ENCODE measurements at regions not wholly inside any gene's neighbourhood (a gene's known extent, or its start where the extent isn't known, plus 50 kb on each side); places are given as distances from the start of the nearest gene placed in this dataset.

DNA sequence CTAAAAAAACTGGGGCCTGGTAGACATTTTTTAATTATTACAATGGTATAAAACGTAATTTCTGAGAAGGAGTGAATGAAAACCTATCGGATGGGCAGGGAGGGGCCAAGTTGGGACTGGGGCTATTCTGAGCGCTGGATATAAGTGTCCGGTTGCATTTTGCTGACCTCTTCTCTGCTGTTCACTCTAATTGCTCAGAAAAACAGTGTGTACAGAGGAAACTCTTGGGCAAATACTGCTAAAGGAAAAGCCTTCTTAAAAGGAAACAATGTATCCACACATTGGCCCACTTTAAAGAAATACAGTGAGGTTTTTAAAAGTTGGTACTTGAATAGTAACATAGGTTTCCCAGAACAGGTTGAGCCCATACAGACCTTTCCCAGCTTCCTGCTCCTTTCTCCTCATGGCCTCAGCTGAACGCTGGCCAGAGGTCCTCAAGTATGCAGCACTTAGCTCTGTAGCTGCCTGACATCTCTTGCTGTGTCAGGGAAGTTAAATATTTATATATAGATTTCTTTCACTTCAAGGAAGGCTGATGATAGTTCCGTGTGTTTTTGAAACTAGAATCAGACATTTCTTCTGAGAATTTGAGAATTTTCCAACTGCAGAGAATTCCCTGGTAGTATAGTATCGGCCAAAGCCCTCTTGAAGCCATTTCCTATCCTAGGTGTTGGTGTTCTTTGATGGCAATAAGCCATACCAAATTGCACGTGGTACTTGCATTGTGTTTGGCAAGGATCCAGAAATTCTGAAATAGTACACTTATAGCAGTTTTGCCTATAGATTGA, 97.1 kb upstream of the SLC4A4 start:
- H3K4me3 ChIP-seq (ENCODE audit: low read depth, low read length), result no peak overlapping the region
- TF ChIP-seq, protein P1, sequence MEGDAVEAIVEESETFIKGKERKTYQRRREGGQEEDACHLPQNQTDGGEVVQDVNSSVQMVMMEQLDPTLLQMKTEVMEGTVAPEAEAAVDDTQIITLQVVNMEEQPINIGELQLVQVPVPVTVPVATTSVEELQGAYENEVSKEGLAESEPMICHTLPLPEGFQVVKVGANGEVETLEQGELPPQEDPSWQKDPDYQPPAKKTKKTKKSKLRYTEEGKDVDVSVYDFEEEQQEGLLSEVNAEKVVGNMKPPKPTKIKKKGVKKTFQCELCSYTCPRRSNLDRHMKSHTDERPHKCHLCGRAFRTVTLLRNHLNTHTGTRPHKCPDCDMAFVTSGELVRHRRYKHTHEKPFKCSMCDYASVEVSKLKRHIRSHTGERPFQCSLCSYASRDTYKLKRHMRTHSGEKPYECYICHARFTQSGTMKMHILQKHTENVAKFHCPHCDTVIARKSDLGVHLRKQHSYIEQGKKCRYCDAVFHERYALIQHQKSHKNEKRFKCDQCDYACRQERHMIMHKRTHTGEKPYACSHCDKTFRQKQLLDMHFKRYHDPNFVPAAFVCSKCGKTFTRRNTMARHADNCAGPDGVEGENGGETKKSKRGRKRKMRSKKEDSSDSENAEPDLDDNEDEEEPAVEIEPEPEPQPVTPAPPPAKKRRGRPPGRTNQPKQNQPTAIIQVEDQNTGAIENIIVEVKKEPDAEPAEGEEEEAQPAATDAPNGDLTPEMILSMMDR (IDR thresholded peaks at IDR 0.05; ENCODE audit: insufficient read depth, low read length, missing control alignments), result no peak
- ChIA-PET CTCF (interaction anchor here (1.0 to 1.9 kb wide), 2 partner anchors 12 to 590 kb away, joined by 3 to 8 read pairs; no protein-coding TSS in a partner anchor), POLR2A (no interaction called here)
- no peak for DNase-seq (ENCODE audit: low read depth, low spot score)

DNA sequence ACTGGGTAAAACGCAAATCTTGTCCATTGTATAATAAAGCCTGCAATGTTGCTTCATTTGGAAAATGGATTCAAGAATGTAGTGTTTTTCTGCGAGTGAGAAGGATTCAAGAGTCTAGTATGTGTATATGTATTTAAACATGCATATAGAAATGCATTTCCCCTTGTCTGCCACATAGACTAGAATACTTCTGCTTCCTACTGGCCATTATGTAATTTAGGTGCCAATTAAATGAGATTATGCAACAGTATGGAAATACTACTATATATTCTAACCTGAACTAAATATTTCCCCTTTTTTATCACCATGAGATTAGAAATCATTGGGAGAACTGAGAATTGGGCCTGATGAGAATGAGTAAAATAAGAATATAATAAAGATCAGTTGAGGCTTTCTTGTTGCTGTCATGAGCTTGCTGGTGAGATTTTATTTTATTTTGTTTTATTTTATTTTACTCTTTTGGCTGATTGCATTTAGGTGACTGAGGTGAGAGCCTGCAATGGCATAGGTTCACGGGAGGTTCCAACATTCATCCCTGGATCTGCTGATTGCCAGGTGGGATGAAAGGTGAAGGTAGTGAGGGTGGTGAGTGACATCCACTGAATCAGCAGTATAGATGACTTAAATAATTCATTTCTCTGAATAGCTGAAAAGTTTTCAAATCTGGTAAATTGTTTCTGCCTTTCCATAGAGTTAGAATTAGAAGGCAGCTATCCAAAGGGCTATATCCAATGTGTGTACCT, 95.6 kb upstream of the SLC4A4 start:
- TF ChIP-seq, protein P1 (IDR thresholded peaks at IDR 0.05; ENCODE audit: insufficient read depth, low read length, missing control alignments), result no peak
- POLR2A ChIA-PET, result no interaction called here
- DNase-seq (ENCODE audit: low read depth, low spot score), result no peak
- CTCF ChIA-PET, result interaction anchor here (1.1 kb wide), 1 partner anchor 481 kb away, joined by 4 read pairs; no protein-coding TSS in a partner anchor
- no peak overlapping the region for H3K4me3 ChIP-seq (ENCODE audit: low read depth, low read length)

DNA sequence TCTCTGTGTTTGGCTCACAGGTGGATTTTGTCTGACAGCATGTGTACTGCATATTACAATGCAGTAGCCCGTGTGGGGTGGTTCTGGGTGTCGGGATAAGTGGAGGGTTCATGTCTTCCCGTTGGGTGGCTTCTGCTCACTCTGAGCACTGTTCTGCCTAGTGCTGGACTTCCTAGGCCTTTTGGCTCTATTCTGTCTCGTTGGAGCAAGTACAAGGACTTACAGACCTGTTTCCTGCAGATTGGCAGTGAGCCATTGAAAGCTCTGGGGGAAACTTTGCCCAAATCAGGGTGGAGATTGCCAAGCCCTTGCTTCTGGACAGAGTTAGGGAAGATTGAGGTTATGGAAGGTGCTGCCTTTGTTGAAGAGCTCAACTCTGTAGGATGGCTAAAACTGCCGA, 91.1 kb upstream of the SLC4A4 start:
- ChIA-PET CTCF (interaction anchor here (1.5 to 2.2 kb wide), 2 partner anchors 18 to 23 kb away, joined by 5 to 11 read pairs; no protein-coding TSS in a partner anchor), POLR2A (no interaction called here)
- TF ChIP-seq, protein P1 (IDR thresholded peaks at IDR 0.05; ENCODE audit: insufficient read depth, low read length, missing control alignments), result no peak
- DNase-seq (ENCODE audit: low read depth, low spot score), result no peak
- H3K4me3 ChIP-seq (ENCODE audit: low read depth, low read length), result no peak overlapping the region

DNA sequence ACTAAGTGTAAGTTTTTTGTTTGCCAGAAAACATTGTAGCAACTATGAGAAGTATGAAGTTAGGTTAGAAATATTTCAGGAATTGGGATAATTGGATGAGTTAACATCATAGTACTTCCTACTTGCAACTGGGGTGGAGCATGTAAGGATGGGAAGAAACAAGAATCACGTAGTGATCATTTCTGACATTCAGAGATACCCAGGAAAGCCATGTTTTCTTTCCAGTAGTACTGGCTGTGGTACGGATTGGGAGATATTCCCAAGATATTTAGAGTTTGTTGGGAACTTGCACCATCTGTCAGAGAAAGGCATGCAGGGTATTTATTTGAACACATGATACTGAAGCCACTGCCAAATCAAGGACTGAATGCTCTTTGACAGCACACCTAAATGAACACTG, 87.6 kb upstream of the SLC4A4 start:
- TF ChIP-seq, protein P1 (IDR thresholded peaks at IDR 0.05; ENCODE audit: insufficient read depth, low read length, missing control alignments), result no peak
- POLR2A ChIA-PET, result interaction anchor here (1.1 kb wide), 1 partner anchor 10 kb away, joined by 4 read pairs; no protein-coding TSS in a partner anchor
- no peak overlapping the region for H3K4me3 ChIP-seq (ENCODE audit: low read depth, low read length)
- CTCF ChIA-PET, result interaction anchor here (1.6 to 3.2 kb wide), 4 partner anchors 20 to 67 kb away, joined by 4 to 16 read pairs (median 6); no protein-coding TSS in a partner anchor
- DNase-seq (ENCODE audit: low read depth, low spot score), result peak; percentile 73

DNA sequence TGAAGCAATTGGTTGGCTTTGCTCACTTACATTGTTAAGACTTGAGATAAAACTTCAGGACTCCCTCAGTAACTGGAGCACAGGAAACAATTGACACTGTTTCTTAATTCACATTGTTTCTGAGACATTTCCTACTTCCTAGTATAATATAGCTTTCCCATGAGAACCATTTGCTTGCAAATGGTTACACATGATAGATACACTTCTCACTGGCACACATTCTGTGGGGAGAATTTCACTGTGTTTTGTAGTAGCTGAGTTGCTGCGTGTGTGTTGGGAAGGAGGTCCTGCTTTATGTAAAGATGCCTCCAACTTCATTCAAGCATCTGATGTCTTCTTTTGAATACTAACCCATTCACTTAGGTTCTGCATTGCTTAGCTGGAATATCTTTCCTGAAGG, 85.3 kb upstream of the SLC4A4 start:
- no peak overlapping the region for H3K4me3 ChIP-seq (ENCODE audit: low read depth, low read length)
- ChIA-PET POLR2A (no interaction called here), CTCF (interaction anchor here (1.2 kb wide), 2 partner anchors 12 to 24 kb away, joined by 4 to 5 read pairs; no protein-coding TSS in a partner anchor)
- TF ChIP-seq, protein P1 (IDR thresholded peaks at IDR 0.05; ENCODE audit: insufficient read depth, low read length, missing control alignments), result no peak
- no peak for DNase-seq (ENCODE audit: low read depth, low spot score)

Data from AG04449 (cell line).